Right renal cortex interstitium (tissue), 3 donors: ENCODE measurements at regions not wholly inside any gene's neighbourhood (a gene's known extent, or its start where the extent isn't known, plus 50 kb on each side); places are given as distances from the start of the nearest gene placed in this dataset.

ENCODE experiments used
- DNase-seq, 3 donors: peaks; one replicate each; pipeline ENCODE4 v3.0.0-alpha.2; 2013; ENCODE audit warnings: low read depth in 3 of 3, low spot score in 2 of 3

DNA sequence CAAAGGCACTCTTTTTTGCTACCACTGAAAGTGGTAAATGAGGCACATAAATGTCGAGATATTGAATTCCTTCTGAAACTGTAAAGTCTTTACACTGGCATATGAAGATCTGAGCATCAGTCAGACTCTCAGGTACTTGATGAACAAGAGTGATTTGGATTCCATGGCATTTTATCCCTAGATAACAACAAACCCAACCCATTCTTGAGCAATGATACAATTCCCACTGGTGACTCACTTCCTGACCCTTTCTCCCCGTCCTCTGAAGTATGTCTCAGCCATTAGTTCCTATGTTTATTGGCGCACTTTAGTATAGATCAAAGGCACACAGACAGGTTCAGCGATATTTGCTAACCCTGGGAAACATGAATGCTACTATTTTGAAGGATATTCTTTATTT, 147.0 kb upstream of the RBFOX1 start:
- no peak for DNase-seq

DNA sequence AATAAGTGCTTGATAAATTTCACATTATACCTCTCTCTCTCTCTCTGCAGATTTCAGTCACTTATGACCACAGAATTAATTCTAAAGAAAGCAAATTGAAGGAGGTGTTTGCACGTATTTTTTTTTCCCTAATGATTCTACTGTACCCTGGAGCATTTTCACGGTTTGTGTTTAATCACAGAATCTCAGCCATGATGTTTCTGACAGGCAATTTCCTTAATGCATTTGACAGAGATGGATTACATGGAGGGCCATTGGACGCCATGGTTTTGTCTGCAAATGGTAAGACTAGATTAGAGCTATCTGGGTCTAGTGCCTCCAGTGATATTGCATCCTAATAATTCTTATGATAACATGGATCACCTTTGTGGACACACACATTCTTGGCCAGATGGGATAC, 147.5 kb upstream of the RBFOX1 start:
- DNase-seq, result no peak

DNA sequence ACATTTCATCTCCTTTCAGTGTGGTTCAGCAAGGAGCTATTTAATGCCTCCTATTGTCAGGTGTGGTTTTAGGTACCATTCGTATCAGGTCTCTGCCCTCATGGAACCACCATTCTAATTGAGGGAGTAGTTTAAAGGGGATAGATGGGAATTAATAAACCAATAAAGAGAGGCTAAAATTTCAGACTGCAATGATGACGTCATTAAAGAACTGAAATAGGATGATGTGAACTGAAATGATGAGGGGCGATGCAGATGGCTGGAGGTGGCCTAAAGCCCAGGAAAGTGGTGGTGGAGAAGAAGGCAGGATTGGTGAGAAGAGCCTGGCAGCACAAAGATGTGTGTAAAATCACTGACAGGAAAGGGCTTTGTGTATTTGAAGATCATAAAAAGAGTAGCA, 148.9 kb upstream of the RBFOX1 start:
- no peak for DNase-seq

DNA sequence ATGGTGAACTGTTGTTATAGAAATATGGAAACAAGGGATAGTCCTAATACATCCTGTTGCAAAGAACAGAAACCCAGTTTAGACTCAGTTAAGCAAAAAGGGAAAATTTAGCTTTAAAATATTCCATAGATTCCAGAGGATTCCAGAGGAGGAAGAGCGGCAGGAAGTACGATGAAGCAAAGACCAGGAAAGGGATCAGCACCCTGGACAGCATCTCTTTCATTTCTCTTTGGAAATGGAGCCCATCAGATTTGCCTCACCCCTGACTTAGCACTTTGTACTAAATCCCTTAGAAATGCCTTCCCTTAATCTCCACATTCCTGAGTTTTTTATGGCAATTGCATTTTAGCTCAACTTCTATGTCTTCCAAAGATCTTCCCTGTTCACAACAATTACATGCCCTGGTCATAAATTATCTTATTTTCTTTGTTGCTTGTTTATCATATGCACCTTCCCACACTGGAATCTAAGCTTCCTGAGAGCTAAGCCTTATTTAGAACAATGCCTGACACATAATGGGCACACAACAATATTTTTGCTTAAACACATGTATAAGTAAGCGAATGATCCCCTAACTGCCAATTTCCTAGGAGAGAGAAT, 150.0 kb upstream of the RBFOX1 start:
- peak in 2 of 3 donors; percentile 8 to 24 for DNase-seq

DNA sequence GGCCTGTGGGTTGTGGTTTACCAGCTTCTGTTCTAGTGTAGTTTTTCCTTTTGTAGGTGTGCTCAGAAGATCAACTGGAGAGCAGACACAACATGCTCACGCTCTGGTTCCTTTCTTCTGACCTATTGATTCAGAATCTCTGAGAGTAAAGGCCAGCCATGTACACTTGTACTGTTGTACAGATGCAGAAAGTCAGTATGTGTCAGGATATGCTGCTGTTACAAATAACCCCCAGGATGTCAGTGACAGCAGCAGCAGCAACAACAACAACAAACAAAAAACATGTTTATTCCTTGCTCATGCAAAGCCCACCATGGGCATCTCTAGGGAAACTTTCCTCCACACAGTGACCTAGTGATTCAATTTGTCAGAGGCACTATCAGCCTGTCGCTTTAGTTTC, 154.8 kb upstream of the RBFOX1 start:
- DNase-seq, result no peak

DNA sequence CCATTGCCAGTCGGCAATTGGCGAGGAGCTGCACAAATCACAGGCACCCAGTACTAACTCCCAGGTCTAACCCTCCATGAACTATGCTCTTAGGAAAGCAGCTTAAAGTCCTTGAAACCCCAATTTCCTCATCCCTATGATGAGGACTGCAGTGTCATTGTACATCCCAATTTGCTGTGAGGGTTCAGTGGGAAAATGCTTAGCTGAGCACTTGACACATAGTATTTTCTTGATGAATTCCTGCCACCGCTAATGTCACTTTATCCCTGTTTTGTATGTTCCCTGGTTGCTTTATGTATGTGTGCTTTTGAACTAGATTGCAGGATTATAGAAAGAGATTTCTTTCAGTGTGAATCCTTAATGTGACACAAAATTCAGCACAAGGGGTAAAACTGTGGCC, 161.5 kb upstream of the RBFOX1 start:
- no peak for DNase-seq

DNA sequence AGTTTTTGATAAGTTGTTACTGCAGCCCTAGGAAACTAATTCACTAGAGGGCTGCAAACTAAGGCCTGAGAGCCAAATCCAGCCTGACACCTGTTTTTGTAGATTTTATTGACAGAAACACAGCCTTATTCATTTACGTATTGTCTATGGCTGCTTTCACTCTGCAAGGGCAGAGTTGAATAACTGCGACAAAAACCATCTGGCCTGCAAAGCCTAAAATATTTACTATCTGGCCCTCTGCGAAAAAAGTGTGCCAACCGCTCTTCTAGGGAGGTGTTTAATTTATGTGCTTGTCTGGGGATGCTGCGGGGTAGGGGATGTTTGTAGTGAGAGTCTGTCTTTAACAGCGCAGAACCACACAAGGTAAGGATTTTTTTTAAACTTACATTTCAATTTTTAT, 165.0 kb upstream of the RBFOX1 start:
- no peak for DNase-seq

DNA sequence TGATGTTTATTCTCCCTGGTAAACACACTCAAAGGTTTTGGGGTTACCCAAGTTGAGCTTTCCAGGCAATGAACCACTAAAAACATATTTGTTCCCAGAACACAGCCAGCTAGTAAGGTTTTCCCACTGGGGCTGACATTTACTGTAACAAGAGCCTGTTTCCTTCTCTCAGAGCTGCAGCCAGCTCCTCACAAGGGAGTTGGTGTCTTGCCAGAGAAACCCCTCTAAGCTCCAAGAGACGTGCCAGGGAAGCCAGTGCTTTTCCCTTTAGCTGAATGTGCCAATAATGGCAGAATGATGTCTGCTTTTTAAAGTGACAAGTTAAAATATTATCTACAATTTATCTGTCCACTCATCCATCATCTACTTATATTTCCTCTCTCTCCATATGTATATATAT, 170.8 kb upstream of the RBFOX1 start:
- DNase-seq, result no peak

DNA sequence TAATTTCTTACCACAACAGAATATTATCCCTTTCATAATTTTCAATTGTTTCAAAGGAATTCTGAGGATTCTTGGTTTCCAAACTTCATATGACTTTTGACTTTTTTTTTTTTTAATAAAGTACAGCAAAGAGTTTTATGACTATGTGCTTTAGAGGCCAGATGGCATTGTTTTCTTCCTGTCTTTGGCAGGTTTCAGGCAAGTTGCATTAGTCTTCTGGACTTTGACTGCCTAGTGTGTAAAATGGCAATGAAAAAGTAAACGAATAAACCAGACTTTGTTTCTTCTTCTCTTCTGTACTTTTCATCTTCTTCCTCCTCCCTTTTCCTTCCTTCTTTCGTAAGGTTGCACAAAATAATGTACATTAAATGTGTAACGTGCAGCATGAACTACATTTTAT, 172.6 kb upstream of the RBFOX1 start:
- DNase-seq, result no peak

DNA sequence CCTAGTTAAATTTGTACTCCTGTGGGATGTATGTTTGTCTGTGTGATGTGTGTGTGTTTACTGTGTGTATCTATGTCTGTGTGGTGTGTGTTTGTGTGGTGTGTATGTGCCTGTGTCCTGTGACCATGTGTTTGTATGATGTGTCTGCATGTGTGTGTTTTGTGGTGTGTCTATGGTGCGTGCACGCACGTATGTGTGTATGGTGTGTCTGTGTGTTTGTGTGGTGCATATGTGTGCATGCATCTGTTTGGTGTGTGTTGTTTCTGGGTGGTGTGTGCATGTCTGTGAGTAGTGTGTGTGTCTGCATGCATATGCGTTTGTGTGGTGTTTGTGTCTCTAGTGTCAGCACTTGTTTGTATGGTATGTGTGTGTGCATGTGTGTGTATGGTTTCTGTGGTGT, 174.2 kb upstream of the RBFOX1 start:
- DNase-seq, result no peak

DNA sequence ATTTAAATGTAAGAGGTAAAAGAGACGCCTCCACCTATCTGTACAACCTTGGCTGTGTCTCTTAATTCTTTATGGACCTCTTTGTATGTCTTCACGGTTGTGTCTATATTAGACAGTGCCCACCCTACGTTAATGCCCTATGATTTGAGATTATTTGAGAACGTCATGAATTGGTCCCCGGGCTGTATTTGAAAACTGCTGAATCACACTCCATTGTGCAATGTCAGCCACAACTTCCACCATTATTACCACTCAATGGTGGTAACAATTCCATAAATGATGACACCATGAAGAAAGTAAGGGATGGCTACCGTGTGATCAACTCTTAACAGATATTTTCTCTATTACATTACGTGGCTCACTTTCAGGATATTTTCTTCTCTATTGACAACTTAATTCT, 182.4 kb upstream of the RBFOX1 start:
- DNase-seq, result no peak

DNA sequence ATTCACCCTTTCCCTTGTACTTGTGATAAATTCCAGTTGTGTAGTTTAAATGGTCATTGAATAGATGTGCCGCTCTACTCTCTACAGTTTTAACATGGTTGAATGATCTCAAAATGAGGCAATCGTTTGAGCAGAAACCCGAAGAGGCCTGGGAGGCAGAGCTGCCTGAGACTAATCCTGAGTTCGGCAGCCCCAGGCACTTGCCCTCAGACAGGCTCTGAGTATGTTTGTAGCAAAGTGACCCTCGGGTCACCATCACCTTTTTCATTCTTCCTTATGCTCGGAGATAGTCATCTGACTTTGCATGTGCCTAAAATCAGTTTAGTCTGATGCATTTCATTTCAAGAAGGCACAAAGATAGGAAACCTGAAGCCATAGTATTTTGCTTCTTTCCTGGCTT, 184.0 kb upstream of the RBFOX1 start:
- no peak for DNase-seq

DNA sequence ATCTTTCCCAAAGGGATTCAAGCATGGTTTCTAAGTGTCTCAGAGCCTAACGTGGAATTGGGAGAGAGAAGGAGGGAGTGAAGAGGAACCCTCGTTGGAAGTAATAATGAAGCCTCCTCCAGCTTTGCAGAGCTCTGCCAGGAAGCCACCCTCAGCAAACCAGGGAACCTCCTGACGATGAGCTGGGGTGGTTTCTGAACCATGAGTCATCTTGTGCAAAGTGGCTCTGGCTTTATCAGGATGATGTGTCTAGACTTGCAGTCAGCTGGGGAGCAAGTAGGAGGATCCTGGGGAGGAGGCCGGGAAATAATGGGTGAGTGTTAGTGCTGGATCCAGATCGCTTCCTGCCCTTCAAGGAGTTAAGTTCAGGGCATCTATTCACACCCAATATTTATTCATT, 191.7 kb upstream of the RBFOX1 start:
- no peak for DNase-seq

DNA sequence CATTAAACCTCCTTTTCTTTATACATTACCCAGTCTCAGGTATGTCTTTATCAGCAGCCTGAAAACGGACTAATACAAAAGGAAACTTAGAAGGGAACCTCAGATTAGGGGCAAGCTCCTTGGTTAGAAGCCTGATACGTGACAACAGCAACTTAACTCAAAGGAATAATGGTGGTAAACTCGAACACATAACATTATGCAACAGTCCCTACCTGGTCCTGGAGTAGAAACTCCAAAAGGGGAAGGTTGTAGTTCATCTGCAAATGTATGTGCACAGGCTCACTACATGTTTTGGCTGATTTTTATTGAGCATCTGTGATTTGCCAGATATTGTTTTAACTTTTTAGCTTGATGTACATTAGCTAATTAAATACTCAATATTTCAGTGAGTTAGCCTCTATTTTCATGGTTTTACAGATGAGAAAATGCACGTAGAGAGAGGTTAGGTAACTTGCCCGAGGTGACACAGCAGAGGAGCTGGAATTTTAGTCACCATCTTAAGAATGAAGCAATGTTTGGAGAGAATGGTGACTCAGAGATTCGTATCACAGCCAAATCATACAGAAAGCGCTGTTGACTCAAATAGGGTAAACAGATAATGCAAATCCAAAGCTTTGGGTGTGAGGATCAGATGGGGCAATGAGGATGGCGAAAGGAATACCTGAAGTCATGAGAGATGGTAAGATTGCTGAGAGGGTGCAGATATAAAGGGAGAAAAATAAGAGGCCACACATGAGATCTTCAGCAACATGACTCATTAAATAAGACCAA, 194.9 kb upstream of the RBFOX1 start:
- no peak for DNase-seq

DNA sequence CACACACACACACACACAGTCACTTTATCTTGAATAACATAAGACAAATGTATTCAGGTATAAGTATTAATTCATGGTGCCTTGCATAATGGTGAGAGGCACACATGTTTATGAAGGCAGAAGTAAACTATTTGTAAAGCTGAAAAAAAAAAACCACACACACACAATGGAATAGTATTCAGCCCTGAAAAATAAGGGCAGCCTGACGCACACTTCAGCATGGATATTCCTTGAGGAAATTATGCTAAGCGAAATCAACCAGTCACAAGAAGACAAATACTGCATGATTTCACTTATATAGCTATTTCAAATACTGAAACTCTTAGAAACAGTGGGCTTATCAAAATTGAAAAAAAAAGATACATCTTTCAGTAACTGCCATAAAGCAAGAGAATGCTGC, 200.2 kb upstream of the RBFOX1 start:
- no peak for DNase-seq

DNA sequence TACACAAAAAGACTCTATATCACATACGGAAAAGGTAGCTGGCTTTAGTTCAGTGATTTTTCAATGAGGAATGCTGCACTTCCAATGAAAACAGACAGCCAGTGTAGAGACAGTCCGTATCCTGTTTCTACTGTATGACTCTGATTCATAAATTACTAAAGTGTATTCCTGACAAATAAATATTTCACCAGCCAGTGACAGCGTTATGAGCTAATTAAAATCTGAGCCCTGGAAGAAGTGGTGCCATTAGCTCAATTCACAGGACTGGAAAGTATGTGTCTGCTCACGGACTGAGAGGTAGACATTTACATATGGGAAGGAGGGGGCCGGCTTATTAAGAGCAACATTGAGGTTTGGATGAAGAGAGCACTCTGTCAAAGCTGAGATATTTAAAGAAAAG, 207.9 kb upstream of the RBFOX1 start:
- peak in 2 of 3 donors; percentile 4 to 10 for DNase-seq

DNA sequence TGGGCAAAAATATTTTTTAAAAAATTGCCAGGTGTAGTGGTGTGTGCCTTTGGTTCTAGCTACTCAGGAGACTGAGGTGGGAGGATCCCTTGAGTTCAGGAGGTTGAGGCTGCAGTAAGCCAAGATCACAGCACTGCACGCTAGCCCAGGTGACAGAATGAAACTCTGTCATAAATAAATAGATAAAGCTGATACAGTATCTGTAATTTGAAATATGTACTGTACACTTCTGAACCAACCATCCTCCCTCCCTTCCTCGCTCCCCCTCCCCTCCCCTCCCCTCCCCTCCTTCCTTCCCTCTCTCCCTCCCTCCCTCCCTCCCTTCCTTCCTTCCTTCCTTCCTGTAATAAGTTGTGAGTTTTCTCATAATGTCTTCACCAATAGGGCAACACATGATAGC, 208.4 kb upstream of the RBFOX1 start:
- DNase-seq, result no peak

DNA sequence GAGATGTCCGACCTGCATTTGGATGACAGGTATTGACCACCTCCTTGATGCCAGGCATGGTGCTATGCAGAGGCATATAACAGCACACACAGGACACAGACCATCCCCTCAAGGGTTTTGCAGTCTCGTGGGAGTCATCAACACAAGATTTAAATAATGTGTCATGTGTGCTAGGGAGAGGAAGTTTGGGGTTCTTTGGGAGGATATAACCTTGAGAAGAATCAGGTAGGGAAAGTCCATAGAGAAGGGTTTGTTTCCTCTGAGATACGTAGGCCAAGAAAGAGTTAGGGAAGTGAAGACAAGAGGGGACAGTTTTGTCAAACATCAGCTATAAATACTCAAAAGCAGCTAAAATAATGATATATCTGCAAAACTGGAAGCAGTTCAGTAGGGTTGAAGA, 215.9 kb upstream of the RBFOX1 start:
- DNase-seq, result no peak

DNA sequence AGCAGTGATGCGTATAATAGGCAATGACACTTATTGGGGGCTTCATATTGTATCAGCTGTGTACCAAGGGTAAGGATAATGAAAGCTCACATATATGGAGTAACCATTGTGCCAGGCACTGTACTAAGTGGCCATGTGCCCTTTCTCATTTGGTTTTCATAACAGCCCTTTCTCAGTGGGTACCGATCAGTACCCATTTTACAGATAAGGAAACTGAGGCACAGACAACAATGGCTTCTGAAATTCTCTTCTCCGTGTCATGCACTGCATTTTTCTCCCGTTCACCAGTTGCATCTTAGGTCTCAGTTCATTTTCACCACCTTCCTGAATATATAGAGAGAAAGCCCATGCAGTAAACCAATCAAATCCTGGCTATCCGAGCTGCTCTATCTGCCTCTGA, 216.7 kb upstream of the RBFOX1 start:
- no peak for DNase-seq

DNA sequence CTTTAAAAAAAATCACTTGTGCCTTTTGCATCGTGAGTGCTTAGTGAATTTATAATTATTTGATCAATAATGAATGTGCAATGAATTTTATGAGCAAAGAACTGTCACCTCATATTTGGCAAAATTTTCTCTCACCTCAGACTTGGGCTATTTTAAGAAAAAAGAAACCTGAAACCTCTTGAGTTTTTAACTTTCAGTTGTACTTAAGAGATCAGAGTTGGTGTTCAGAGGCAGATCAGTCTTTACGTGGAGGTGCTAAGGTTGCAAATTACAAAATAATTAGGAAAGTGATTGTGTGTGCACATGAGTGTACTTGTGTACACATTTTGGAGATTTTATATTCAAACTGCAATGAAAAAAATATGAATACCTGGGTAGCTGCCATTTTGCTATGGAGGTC, 218.7 kb upstream of the RBFOX1 start:
- DNase-seq, result no peak

DNA sequence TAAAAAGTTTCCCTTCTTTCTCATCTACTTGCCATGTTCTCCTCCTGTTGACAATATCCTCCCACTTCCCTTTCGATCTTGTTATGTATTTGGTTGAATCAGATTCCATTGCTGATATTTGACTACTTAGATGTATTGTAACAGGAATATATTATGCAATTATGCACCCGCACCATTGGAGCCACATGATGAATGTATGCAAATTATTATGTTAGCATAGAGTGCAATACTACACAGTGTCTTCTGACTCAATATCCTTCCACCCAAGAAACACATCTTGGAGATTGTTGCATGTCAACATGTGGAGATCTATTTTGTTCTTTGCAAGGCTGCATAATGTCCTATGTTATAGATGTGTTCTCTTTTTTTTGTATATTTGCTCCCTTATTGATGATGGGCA, 219.2 kb upstream of the RBFOX1 start:
- DNase-seq, result no peak

DNA sequence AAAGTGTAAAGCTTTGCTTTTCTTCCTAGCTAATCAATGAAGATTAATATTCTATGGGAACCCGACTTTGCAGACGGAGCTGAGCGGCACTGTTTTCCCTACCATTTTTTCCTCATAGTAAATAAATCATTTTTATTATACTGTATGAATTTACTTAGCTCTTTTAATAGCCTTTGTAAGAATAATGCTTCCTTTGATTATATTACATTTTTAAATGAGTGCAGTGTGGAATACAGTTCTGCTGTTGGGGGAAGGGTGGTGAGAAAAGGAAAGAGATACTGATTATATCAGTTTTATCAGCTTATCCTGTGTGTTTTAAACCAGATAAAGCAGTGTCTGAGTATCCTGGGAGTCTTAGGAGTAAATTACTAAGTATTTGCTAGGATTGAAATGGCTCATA, 221.4 kb upstream of the RBFOX1 start:
- DNase-seq, result no peak

DNA sequence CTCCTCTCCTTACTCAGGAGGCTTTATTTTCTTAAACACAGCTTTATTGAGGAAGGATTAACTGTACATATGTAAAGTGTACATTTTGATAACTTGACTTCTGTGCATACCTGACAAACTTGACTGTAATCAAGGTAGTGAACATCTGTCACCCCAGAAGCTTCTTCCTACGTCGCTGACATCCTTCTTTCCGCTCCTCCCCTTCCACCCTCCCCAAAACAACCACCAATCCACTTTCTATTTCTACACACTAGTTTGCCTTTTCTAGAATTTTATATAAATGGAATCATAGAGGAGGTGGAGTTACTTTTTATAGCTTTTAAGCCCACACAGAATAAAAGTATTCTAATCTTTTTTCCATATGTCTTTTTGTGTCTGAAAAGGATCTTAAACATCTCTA, 225.2 kb upstream of the RBFOX1 start:
- DNase-seq, result no peak
